Fibroblast of lung (primary cell): ENCODE measurements at regions not wholly inside any gene's neighbourhood (a gene's known extent, or its start where the extent isn't known, plus 50 kb on each side); places are given as distances from the start of the nearest gene placed in this dataset.
A peak's percentile ranks its signal among the peaks of the same experiment; 100 is the strongest.

Experiments
- DNase-seq, 2 donors: peaks; one replicate each; pipeline versions ENCODE4 v3.0.0 to v3.0.0-alpha.2; 2010; ENCODE audit warnings: low read depth in 2 of 2
- H2AFZ ChIP-seq: 2 replicates; pipeline ENCODE4 v1.5.1; 2012; ENCODE audit warnings: low read length, control low read depth, inconsistent platforms
- H3K27ac ChIP-seq: 2 replicates; pipeline ENCODE4 v1.5.1; 2011; ENCODE audit warnings: low read length, control low read depth; ENCODE audit not compliant: insufficient read depth
- H3K27me3 ChIP-seq: 2 replicates; pipeline ENCODE4 v1.5.1; 2011; ENCODE audit warnings: mild to moderate bottlenecking, low read length; ENCODE audit not compliant: control insufficient read depth, insufficient read depth
- H3K36me3 ChIP-seq: 2 replicates; pipeline ENCODE4 v1.5.1; 2011; ENCODE audit warnings: low read length; ENCODE audit not compliant: control insufficient read depth, insufficient read depth
- H3K4me1 ChIP-seq: 2 replicates; pipeline ENCODE4 v1.5.1; 2011; ENCODE audit warnings: low read length; ENCODE audit not compliant: control insufficient read depth, insufficient read depth; ENCODE audit errors: extremely low read depth
- H3K4me2 ChIP-seq: 2 replicates; pipeline ENCODE4 v1.5.1; 2011; ENCODE audit warnings: low read length, control low read depth; ENCODE audit not compliant: insufficient read depth; ENCODE audit errors: extremely low read depth
- H3K4me3 ChIP-seq, 4 experiments: fragments of 200-600 bp in 1 of 4; sonication (generic) in 1 of 4; replicated peaks in 1 of 4; 2 replicates each; pipeline ENCODE4 v1.5.1; 2011 to 2016; ENCODE audit warnings: low read length in 4 of 4, low read depth in 3 of 4, mild to moderate bottlenecking in 3 of 4, control low read depth in 2 of 4, inconsistent platforms in 1 of 4, mixed read lengths in 1 of 4; ENCODE audit not compliant: insufficient read depth in 1 of 4; ENCODE audit errors: control extremely low read depth in 1 of 4
- H3K79me2 ChIP-seq: 2 replicates; pipeline ENCODE4 v1.5.1; 2012; ENCODE audit warnings: mild to moderate bottlenecking, low read length, inconsistent platforms; ENCODE audit not compliant: control insufficient read depth, insufficient read depth
- H3K9ac ChIP-seq: 2 replicates; pipeline ENCODE4 v1.5.1; 2011; ENCODE audit warnings: mild to moderate bottlenecking, low read length, control low read depth; ENCODE audit not compliant: insufficient read depth
- H3K9me3 ChIP-seq: 2 replicates; pipeline ENCODE4 v1.5.1; 2012; ENCODE audit warnings: low read depth, low read length; ENCODE audit not compliant: control insufficient read depth, insufficient read depth
- H4K20me1 ChIP-seq: 2 replicates; pipeline ENCODE4 v1.5.1; 2011; ENCODE audit warnings: low read length; ENCODE audit not compliant: control insufficient read depth, insufficient read depth; ENCODE audit errors: extremely low read depth
- EZH2 ChIP-seq: IDR thresholded peaks from 2 replicates; pipeline ENCODE4 v1.5.1; 2012; ENCODE audit warnings: low read length, control low read depth, mild to moderate bottlenecking; ENCODE audit errors: missing control alignments
- TF ChIP-seq, protein P1 (sequence below), 2 donors: IDR thresholded peaks in 1 of 2; conservative IDR thresholded peaks in 1 of 2; 1 replicate in 1 of 2; 2 replicates in 1 of 2; pipeline ENCODE4 v1.5.1; 2011 to 2012; ENCODE audit warnings: low read length in 2 of 2, control low read depth in 1 of 2, inconsistent platforms in 1 of 2, low read depth in 1 of 2, mild to moderate bottlenecking in 1 of 2

DNA sequence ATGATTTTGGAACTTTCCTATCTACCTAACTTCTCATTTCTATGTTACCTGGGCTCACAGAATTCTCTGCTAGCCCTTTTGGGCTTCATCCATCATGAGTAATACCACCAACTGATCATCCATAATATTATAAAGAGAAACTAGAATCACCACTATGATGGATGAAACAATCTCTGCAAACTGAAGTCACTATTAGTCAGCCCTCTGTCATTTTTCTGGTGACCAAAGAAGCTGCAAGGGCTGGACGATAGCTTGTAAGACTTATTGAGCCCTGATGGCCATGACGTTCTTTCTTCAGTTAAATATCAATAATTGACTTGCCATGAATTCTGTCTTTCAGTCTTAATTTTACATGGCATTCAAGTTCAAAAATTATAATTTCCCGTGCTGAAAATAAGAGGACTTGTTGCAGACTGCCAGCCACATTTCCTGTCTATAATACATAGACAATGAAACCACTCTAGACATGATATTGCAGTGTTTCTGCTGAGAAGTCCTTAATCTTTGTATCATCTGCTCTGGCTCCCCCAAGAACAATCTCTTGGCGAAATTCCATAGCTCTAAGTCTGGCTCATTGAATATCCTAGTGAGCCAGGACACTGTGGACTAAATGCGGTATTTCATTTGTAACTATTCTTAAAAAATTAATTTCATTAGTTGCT is 655.0 kb upstream of the CAMK1G start:
- no peak overlapping the region for H2AFZ ChIP-seq
- peak in 1 of 2 donors; percentile 40 for DNase-seq
- H3K4me3 ChIP-seq: no peak overlapping the region
- no peaks in the 10 kb centered on the region for H4K20me1 ChIP-seq
- no peak for TF ChIP-seq EZH2
- TF ChIP-seq, protein P1, sequence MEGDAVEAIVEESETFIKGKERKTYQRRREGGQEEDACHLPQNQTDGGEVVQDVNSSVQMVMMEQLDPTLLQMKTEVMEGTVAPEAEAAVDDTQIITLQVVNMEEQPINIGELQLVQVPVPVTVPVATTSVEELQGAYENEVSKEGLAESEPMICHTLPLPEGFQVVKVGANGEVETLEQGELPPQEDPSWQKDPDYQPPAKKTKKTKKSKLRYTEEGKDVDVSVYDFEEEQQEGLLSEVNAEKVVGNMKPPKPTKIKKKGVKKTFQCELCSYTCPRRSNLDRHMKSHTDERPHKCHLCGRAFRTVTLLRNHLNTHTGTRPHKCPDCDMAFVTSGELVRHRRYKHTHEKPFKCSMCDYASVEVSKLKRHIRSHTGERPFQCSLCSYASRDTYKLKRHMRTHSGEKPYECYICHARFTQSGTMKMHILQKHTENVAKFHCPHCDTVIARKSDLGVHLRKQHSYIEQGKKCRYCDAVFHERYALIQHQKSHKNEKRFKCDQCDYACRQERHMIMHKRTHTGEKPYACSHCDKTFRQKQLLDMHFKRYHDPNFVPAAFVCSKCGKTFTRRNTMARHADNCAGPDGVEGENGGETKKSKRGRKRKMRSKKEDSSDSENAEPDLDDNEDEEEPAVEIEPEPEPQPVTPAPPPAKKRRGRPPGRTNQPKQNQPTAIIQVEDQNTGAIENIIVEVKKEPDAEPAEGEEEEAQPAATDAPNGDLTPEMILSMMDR (conservative IDR thresholded peaks at IDR 0.05 in 1 of 2, IDR thresholded peaks at IDR 0.05 in 1 of 2; ENCODE audit: low read depth in 1 of 2, low read length in 2 of 2): no peak
- no peaks in the 10 kb centered on the region for H3K36me3 ChIP-seq
- no peaks in the 10 kb centered on the region for H3K27me3 ChIP-seq
- H3K4me2 ChIP-seq: no peak overlapping the region
- H3K79me2 ChIP-seq: no peaks in the 10 kb centered on the region
- no peaks in the 10 kb centered on the region for H3K9me3 ChIP-seq
- H3K4me1 ChIP-seq: no peaks in the 10 kb centered on the region
- no peak overlapping the region for H3K27ac ChIP-seq
- H3K9ac ChIP-seq: no peak overlapping the region

DNA sequence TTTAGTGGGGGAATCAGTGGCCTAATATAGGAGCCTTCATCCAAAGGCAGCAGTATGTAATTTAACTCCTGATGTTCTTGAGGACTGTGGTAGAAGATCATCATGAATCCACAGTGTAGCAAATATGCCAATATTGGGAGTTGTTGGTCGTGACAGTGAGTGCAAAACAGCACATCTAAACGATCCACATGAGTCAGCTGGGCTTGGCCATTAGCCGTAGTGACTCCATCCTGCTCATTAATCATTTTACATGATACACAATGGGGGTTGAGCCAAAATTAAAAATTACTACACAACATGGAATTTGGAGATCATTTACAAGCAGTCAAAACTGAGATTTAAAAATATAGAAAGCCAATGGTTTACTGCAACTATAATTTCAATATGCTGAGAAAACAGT is 653.9 kb upstream of the CAMK1G start:
- H3K4me2 ChIP-seq: no peak overlapping the region
- no peak overlapping the region for H3K4me3 ChIP-seq
- no peaks in the 10 kb centered on the region for H3K36me3 ChIP-seq
- TF ChIP-seq EZH2: no peak
- TF ChIP-seq, protein P1 (conservative IDR thresholded peaks at IDR 0.05 in 1 of 2, IDR thresholded peaks at IDR 0.05 in 1 of 2; ENCODE audit: low read depth in 1 of 2, low read length in 2 of 2): no peak
- no peaks in the 10 kb centered on the region for H3K4me1 ChIP-seq
- no peaks in the 10 kb centered on the region for H3K27me3 ChIP-seq
- no peak overlapping the region for H3K27ac ChIP-seq
- peak; percentile 58 to 81 for DNase-seq
- H3K9me3 ChIP-seq: no peaks in the 10 kb centered on the region
- no peak overlapping the region for H2AFZ ChIP-seq
- no peaks in the 10 kb centered on the region for H4K20me1 ChIP-seq
- no peaks in the 10 kb centered on the region for H3K79me2 ChIP-seq
- H3K9ac ChIP-seq: no peak overlapping the region

DNA sequence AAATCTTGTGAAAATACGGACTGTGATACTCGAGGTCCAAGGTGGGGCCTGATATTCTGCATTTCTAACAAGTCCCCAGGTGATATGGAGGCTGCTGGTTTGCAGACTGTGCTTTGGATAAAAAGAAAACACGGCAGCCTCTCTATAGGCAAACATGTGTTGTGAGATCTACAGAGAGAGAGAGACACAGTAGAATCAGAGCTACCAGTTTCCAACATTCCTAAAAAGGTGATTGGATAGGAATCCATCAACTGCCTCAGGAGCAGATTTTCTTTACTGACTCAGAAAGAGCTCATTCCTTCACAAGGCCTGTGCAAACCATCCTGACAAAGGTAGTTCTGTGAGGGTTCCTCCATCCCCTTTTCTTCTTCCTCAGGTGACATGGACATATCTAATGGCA is 651.6 kb upstream of the CAMK1G start:
- Histone ChIP-seq H3K79me2 (no peaks in the 10 kb centered on the region), H3K27ac (no peak overlapping the region), H3K9me3 (no peaks in the 10 kb centered on the region), H3K4me1 (no peaks in the 10 kb centered on the region), H3K27me3 (no peaks in the 10 kb centered on the region), H3K9ac (no peak overlapping the region), H4K20me1 (no peaks in the 10 kb centered on the region), H3K36me3 (no peaks in the 10 kb centered on the region), H2AFZ (no peak overlapping the region), H3K4me3 (no peak overlapping the region), H3K4me2 (no peak overlapping the region)
- TF ChIP-seq, protein P1 (conservative IDR thresholded peaks at IDR 0.05 in 1 of 2, IDR thresholded peaks at IDR 0.05 in 1 of 2; ENCODE audit: low read depth in 1 of 2, low read length in 2 of 2): no peak
- no peak for TF ChIP-seq EZH2
- DNase-seq: no peak
